ENCODE measurements at regions not wholly inside any gene's neighbourhood (a gene's known extent, or its start where the extent isn't known, plus 50 kb on each side); places are given as distances from the start of the nearest gene placed in this dataset.

- Histone ChIP-seq H3K4me3 (ENCODE audit: low read length) (no peak overlapping the region), H3K9me3 (ENCODE audit: control insufficient read depth in 1 of 2, insufficient read depth in 1 of 2, low read length in 2 of 2) (peaks cover 0 to 5% of the 10 kb centered on the region in 2 experiments), H3K27me3 (ENCODE audit: control insufficient read depth in 1 of 2, insufficient read depth in 2 of 2, low read length in 2 of 2) (no peaks in the 10 kb centered on the region), H3K4me1 (ENCODE audit: insufficient read depth, low read length) (no peaks in the 10 kb centered on the region), H3K36me3 (ENCODE audit: insufficient read depth, low read length) (no peaks in the 10 kb centered on the region), H3K27ac (ENCODE audit: low read depth in 1 of 2, low read length in 2 of 2) (no peak overlapping the region)
- H3K4me1 Mint-ChIP-seq (ENCODE audit: low read depth) = no peaks in the 10 kb centered on the region
- no peak for DNase-seq
- no peaks in the 10 kb centered on the region for H3K27me3 Mint-ChIP-seq
- H3K4me3 Mint-ChIP-seq = no peak overlapping the region
- ATAC-seq (ENCODE audit: poor library complexity) = no peak
- intact Hi-C loops (cut with DNase I, micrococcal nuclease) = no loop called here
- ChIA-PET CTCF (no interaction called here), POLR2A (no interaction called here)
- H3K27ac Mint-ChIP-seq = no peak overlapping the region
- no peaks in the 10 kb centered on the region for H3K36me3 Mint-ChIP-seq (ENCODE audit: low read depth)
- peaks cover 2% of the 10 kb centered on the region for H3K9me3 Mint-ChIP-seq
- TF ChIP-seq, protein P1, sequence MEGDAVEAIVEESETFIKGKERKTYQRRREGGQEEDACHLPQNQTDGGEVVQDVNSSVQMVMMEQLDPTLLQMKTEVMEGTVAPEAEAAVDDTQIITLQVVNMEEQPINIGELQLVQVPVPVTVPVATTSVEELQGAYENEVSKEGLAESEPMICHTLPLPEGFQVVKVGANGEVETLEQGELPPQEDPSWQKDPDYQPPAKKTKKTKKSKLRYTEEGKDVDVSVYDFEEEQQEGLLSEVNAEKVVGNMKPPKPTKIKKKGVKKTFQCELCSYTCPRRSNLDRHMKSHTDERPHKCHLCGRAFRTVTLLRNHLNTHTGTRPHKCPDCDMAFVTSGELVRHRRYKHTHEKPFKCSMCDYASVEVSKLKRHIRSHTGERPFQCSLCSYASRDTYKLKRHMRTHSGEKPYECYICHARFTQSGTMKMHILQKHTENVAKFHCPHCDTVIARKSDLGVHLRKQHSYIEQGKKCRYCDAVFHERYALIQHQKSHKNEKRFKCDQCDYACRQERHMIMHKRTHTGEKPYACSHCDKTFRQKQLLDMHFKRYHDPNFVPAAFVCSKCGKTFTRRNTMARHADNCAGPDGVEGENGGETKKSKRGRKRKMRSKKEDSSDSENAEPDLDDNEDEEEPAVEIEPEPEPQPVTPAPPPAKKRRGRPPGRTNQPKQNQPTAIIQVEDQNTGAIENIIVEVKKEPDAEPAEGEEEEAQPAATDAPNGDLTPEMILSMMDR (IDR thresholded peaks at IDR 0.05) = no peak
These were observed 56.5 kb upstream of the SPATA31D4 start for GRCh38 chr9:81871695-81872094.

GRCh38 chr9:81874250-81874649, 54.0 kb upstream of the SPATA31D4 start:
- ChIA-PET POLR2A (no interaction called here), CTCF (no interaction called here)
- Mint-ChIP-seq H3K27ac (no peak overlapping the region), H3K36me3 (ENCODE audit: low read depth) (no peaks in the 10 kb centered on the region), H3K27me3 (no peaks in the 10 kb centered on the region), H3K4me1 (ENCODE audit: low read depth) (no peaks in the 10 kb centered on the region), H3K4me3 (no peak overlapping the region), H3K9me3 (no peaks in the 10 kb centered on the region)
- Histone ChIP-seq H3K9me3 (ENCODE audit: control insufficient read depth in 1 of 2, insufficient read depth in 1 of 2, low read length in 2 of 2) (peaks cover 0 to 10% of the 10 kb centered on the region in 2 experiments), H3K27me3 (ENCODE audit: control insufficient read depth in 1 of 2, insufficient read depth in 2 of 2, low read length in 2 of 2) (no peaks in the 10 kb centered on the region), H3K4me1 (ENCODE audit: insufficient read depth, low read length) (no peaks in the 10 kb centered on the region), H3K36me3 (ENCODE audit: insufficient read depth, low read length) (no peaks in the 10 kb centered on the region), H3K4me3 (ENCODE audit: low read length) (no peak overlapping the region), H3K27ac (ENCODE audit: low read depth in 1 of 2, low read length in 2 of 2) (no peak overlapping the region)
- TF ChIP-seq, protein P1 (IDR thresholded peaks at IDR 0.05) = no peak
- no peak for ATAC-seq (ENCODE audit: poor library complexity)
- intact Hi-C loops (cut with DNase I, micrococcal nuclease) = no loop called here
- no peak for DNase-seq

- intact Hi-C loops (cut with DNase I, micrococcal nuclease) = no loop called here
- H3K36me3 ChIP-seq (ENCODE audit: insufficient read depth, low read length) = no peaks in the 10 kb centered on the region
- Mint-ChIP-seq H3K36me3 (ENCODE audit: low read depth) (no peaks in the 10 kb centered on the region), H3K4me1 (ENCODE audit: low read depth) (no peaks in the 10 kb centered on the region), H3K27me3 (no peaks in the 10 kb centered on the region), H3K4me3 (no peak overlapping the region), H3K9me3 (no peaks in the 10 kb centered on the region), H3K27ac (no peak overlapping the region)
- peaks cover 0 to 10% of the 10 kb centered on the region in 2 experiments for H3K9me3 ChIP-seq (ENCODE audit: control insufficient read depth in 1 of 2, insufficient read depth in 1 of 2, low read length in 2 of 2)
- no peaks in the 10 kb centered on the region for H3K4me1 ChIP-seq (ENCODE audit: insufficient read depth, low read length)
- ATAC-seq (ENCODE audit: poor library complexity) = no peak
- TF ChIP-seq, protein P1 (IDR thresholded peaks at IDR 0.05) = no peak
- ChIA-PET CTCF (no interaction called here), POLR2A (no interaction called here)
- H3K27ac ChIP-seq (ENCODE audit: low read depth in 1 of 2, low read length in 2 of 2) = no peak overlapping the region
- no peaks in the 10 kb centered on the region for H3K27me3 ChIP-seq (ENCODE audit: control insufficient read depth in 1 of 2, insufficient read depth in 2 of 2, low read length in 2 of 2)
- no peak overlapping the region for H3K4me3 ChIP-seq (ENCODE audit: low read length)
- no peak for DNase-seq
These were observed 53.3 kb upstream of the SPATA31D4 start for GRCh38 chr9:81874931-81875330.

All from CD4-positive, alpha-beta T cell (primary cell).